H54 (cell line): ENCODE measurements at regions not wholly inside any gene's neighbourhood (a gene's known extent, or its start where the extent isn't known, plus 50 kb on each side); places are given as distances from the start of the nearest gene placed in this dataset.

Experiments used
- DNase-seq: peaks from one replicate; pipeline ENCODE4 v3.0.0; 2011; ENCODE audit warnings: low spot score, mixed read lengths; ENCODE audit not compliant: insufficient read length
- FAIRE-seq: peaks from 3 replicates; lab custom pipeline; 2011; peaks lifted over from hg19 to GRCh38; lab: Jason Lieb, UNC
- POLR2A ChIP-seq: IDR thresholded peaks from 2 replicates; pipeline ENCODE4 v1.6.1; 2011; ENCODE audit warnings: low read depth, mild to moderate bottlenecking, low read length

DNA sequence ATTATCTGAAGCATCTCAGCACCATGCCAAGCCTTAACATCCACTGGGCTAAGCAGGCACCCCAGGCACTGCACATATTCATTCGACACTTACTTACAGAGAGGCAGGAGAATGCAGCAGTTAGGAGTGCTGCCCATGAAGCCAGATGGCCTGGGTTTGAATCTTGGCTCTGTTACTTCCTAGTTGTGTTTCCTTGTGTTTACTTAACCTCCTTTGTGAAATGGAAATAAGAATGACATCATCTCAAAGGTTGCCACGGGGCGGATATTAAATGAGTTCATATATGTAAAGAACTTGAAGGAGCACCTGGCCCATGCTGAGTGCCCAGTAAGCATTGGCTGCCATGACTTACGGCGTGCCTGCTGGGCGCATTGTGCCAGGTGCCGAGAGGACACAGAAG, 565.2 kb downstream of the CDK5RAP2 start:
- FAIRE-seq (no peak), DNase-seq (no peak)
- no peak for TF ChIP-seq POLR2A

DNA sequence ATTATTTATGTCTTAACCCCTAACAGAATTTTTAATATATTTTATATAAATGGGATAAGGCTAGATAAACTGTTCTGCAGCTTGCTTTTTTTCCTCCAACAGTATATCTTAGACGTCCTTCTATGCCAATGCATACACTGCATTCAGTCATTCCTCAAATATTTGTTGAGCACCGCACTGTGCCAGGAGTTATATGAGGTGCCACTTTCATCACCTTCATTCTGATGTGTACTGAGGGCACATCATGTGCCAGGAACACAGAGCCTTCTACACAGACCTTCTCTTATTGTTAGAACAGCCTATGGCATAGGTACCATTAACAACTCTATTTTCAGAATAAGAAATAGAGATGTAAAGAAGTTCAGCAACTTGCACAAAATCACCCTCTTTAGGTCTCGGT, 570.1 kb downstream of the CDK5RAP2 start:
- FAIRE-seq, result no peak
- no peak for TF ChIP-seq POLR2A
- DNase-seq, result no peak

DNA sequence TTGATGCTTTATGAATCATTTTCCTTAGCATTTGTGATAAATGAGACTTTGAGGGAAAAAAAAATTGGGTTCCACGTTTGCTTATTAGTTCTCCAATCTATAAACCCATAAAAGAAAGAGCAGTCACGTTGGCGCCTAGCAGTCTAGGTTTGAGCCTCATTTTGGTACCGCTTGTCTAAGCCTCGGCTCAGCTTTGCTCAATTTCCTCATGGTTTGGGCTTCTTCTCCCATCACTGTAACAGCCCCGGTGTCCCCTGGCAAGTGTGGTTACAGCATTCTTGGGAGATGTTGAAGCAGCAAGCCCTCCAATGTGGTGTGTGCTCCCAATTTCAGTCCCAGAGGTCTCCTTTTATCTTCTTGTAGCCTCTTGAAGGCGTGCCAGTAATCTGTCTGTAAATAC, 578.4 kb downstream of the CDK5RAP2 start:
- no peak for TF ChIP-seq POLR2A
- no peak for FAIRE-seq
- no peak for DNase-seq

DNA sequence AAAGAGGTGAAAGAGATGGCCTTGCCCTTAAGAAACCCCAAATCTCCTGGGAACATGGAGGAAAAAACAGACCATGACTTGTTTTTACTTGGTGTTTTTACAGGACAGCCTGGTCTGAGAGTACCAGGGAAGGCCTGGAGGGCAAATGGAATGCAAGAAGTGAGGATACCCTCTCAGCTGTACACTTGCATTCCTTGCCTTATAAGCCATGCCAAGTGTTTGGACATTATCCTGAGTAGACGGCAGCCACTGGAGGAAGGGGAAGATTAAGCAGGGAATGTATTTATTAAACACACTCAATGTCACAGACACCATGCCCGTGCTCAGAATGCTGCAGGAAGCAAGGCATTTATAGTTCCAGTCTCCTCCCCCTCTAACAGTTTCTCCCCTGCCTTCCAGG, 581.4 kb downstream of the CDK5RAP2 start:
- FAIRE-seq, result no peak
- DNase-seq, result no peak

DNA sequence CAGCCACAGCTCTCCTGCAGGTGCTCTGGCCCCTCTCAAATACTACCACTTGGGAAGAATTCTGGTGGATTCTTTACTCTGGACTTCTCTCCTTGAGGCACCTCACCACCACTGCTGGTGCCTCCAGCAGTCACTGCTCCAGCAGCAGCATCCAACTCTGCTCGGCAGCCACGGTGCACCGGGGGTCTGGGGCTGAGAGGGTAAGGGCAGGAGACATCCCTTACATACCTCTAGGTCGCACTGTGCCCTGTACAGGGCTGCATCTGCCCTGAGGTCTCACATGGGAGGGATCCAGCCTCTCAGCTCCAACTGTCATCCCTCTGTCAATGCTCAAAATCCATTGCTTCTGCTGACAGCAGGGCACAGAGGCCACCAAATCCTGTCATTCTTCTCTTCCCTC, 588.2 kb downstream of the CDK5RAP2 start:
- TF ChIP-seq POLR2A, result no peak
- FAIRE-seq (no peak), DNase-seq (no peak)

More for the DNA sequence above, 581.4 kb downstream of the CDK5RAP2 start:
- TF ChIP-seq POLR2A, result no peak

DNA sequence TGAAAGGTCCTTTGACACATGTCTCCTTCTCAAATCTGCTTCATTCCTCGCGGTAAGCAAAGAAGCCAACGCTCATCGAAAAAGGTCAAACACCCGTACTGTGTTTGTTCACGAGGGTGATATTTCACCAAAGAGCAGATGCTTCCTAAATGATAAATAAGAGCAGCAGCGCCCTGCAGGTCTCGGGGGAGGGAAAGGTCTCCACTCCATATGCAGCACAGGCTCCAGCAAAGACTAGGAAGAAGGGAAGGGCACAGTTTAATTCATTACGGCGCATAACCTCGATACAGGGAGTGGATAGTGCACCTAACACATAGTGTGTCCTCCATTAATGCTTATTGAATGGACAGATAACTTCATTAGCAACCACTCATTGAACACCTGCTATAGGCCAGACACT, 593.3 kb downstream of the CDK5RAP2 start:
- FAIRE-seq (no peak), DNase-seq (no peak)
- TF ChIP-seq POLR2A, result no peak

DNA sequence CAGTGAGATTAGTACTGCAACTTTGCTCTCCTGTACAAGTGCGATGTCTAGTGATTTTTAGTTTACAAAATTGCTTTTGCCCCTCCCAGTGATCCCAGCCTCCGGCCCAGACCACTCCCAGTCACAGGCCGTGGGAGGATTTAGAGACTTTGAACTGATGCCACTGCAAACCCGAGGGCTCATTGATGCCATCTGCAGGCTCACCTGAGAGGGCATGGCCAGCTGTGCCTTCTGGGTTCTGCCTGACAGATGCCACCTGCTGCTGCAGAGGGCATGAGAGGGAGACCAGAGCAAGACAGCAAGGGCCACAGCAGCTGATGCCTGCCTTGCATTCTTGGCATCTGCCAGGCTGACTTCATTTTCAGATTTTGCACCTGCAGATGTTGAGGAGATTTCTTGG, 593.8 kb downstream of the CDK5RAP2 start:
- FAIRE-seq, result no peak
- TF ChIP-seq POLR2A, result no peak
- DNase-seq, result no peak

DNA sequence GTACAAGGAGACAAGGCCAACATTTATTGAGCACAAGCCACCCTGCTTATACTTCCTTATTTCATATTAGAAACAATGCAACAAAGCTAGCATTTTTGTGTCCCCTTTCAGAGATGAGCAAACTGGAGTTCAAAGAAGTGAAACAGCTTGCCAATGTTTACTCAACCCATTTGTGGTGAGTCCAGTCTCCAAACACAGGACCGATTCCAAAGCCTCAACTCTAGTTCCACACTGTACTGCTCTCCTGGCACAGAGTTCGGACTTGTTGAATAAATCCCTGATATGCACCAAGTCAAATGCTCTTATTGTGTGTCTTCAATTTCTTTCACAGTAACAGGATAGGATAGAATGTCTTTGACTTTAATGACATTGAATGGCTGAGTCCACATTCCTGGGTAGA, 604.8 kb upstream of the BRINP1 start:
- DNase-seq, result no peak
- FAIRE-seq, result no peak

DNA sequence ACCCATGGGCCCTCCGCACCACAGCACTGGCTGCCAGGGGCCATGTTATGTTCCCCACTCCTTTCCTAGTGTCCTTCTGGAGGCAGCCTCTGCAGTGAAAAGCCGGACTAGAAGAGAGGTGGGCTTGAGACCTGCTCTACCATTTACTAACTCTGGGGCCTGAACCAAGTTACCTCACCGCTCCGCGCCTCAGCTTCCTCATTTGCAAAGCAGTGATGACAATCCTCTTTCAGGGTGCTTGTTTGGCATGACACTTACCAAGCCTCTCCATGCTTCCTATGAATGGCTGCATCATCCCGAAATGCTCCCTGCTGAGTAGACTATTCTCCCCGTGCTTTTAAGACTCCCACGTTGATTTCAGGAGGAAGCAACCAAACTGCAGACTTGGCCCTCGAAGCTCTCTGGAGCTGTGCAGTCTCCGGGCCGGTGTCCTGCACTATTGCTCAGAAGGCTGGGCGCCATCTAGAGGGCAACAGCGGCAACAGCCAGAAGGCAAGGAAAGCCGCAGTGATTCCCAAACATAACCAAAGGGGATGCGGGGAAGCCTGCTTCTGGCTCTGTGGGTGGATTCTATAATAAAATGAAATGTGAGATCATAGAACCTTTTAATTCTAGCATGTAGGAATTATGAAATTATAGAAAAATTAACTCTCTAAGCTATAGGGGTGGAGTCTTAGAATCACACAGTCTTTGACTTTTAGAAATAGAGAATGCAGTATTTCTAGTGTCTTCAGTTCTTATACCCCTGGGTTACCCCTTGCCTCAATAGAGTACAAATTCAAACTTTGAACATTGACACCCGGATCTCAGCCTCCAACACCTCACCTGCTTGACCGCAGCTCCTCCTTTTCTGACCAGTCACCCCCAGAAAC, 599.8 kb upstream of the BRINP1 start:
- no peak for TF ChIP-seq POLR2A
- DNase-seq (peak; percentile 86), FAIRE-seq (peak; percentile 68)

More for the DNA sequence above, 604.8 kb upstream of the BRINP1 start:
- no peak for TF ChIP-seq POLR2A

DNA sequence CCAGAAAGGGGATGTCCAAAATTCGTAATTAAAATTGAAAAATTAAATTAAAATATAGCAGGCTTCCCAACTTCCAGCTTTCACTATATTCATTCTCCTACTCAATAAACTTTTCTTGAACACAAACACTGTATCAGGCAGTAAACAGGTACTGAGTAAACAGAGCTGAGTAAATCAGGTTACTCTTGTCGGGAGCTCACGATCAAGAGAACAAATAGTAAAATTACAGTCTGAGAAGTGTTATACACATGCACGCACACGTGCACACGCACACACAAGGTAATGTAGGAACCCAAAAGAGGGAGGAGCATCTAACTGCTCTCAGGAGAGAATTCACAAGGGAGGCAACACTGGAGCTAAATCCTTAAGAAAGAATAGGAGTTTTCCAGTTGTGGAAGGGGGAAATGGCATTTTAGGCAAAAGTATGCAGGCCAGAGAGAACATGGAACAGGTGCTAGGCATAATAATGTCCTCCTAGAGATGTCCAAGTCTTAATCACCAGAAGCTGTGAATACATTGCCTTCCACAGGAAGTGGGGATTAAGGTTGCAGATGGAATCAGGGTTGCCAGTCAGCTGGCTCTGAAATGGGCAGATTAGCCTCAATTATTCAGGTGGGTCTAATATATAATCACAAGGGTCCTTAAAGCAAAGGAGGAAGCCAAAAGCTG, 598.8 kb upstream of the BRINP1 start:
- no peak for DNase-seq
- FAIRE-seq, result no peak
- no peak for TF ChIP-seq POLR2A

DNA sequence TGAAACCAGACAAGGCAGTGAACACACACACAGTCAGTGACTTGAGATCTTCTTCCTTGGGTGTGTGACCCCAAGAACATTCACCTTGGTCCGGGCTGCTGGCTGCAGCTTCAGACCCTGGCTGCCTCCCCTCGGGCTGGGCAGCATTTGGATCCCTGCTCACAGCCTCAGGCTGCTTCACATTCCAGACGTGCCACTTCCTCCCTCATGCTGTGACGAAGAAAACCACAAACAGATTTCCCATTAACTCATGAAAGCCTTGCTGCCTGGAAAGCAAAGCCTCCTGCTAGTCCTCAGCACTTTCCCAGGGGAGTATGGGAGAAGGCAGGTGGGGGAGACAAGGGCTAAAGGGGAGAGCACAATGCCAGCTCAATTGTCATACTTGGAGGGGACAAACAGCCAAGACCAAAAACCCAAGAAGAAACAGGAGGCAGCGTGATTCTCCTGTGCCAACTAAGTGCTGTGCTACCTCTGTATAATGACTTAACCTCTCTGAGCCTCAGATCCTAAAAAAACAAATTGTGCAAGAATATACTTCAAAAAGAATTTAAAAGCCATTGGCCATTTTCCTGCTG, 594.6 kb upstream of the BRINP1 start:
- TF ChIP-seq POLR2A, result peak; percentile 69
- FAIRE-seq (peak; percentile 96), DNase-seq (peak; percentile 92)

DNA sequence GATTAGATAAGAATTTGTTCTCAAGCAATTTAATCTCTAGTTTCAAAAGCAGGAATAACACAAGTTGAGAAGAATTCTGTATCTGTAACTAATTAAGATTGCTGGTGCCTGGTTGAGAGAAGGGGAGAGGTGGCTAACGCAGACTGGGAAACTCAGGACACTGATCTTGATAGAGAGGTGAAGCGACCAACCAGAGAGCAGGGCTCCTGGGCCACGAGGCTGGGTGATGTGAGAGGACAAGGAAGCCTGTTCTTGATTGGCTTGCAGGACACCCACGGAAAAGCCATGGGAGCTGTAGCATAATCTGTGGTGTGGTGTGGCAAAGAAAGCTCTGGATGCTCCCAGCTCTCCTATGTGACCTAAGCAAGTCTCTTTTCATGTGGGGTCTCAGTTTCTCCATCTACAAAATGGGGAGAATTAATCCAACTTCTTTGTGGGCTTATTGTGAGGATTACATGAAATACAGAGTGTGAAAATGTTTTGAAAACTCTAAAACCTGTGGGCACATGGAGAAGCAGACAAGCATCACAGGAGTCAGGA, 594.1 kb upstream of the BRINP1 start:
- FAIRE-seq (no peak), DNase-seq (peak; percentile 66)
- no peak for TF ChIP-seq POLR2A

DNA sequence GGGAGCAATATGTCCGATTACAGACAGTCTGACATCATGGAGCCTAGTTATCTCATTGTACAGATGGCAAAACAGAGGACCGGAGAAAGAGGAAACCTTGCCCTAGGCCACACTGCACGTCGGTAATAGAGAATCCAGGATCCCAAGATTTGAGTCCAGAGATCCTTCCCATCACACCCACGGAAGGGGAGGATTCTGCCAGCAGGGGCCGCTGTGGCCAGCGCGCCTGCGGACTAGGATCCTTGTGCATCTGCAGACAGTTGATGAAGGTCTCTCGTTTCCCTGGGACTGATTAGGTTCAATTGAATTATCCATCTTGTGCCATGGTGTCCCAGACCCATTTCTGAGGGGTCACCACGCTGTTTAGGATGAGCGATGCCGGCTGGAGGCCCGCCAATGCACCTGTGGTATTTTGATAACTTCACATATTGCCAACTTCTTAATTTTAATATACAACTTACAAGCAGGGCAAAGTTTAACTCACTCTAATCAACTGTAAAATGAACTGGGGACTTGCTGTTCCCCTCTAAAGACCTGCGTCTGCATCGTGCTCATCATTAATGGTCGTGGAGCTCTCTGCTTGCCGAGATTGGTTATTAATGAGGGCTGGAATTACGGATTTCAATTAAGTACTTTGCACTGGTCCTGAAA, 592.7 kb upstream of the BRINP1 start:
- DNase-seq (peak; percentile 21), FAIRE-seq (no peak)
- TF ChIP-seq POLR2A, result no peak
